ENCODE measurements at regions not wholly inside any gene's neighbourhood (a gene's known extent, or its start where the extent isn't known, plus 50 kb on each side); places are given as distances from the start of the nearest gene placed in this dataset.

DNA sequence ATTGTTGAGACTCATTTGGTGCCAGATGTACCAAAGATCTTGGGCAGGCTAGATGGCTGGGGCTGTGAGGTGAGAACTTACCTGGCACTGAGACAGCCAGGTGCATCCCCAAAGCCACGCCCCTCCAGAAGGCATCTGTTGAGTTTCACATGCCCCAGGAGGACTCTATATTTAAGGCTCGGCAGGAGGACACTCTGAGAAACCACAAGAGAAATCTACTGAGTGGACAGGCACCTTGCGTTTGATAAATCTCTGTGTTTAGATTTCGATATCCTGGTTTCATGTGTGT lies 197.9 kb upstream of the ZNF536 start:
- H3K36me3 Mint-ChIP-seq (ENCODE audit: unreplicated experiment) = no peaks in the 10 kb centered on the region
- peaks cover 1% of the 10 kb centered on the region for H3K9me3 Mint-ChIP-seq (ENCODE audit: unreplicated experiment)
- TF ChIP-seq, protein P1, sequence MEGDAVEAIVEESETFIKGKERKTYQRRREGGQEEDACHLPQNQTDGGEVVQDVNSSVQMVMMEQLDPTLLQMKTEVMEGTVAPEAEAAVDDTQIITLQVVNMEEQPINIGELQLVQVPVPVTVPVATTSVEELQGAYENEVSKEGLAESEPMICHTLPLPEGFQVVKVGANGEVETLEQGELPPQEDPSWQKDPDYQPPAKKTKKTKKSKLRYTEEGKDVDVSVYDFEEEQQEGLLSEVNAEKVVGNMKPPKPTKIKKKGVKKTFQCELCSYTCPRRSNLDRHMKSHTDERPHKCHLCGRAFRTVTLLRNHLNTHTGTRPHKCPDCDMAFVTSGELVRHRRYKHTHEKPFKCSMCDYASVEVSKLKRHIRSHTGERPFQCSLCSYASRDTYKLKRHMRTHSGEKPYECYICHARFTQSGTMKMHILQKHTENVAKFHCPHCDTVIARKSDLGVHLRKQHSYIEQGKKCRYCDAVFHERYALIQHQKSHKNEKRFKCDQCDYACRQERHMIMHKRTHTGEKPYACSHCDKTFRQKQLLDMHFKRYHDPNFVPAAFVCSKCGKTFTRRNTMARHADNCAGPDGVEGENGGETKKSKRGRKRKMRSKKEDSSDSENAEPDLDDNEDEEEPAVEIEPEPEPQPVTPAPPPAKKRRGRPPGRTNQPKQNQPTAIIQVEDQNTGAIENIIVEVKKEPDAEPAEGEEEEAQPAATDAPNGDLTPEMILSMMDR (IDR thresholded peaks at IDR 0.05; ENCODE audit: partially characterized antibody, unreplicated experiment) = no peak
- no peak for DNase-seq
- no peak overlapping the region for H3K27ac Mint-ChIP-seq (ENCODE audit: unreplicated experiment)
- H3K4me3 Mint-ChIP-seq (ENCODE audit: unreplicated experiment) = no peak overlapping the region
- H3K4me1 Mint-ChIP-seq (ENCODE audit: low read depth, unreplicated experiment) = no peaks in the 10 kb centered on the region
- H3K27me3 Mint-ChIP-seq (ENCODE audit: unreplicated experiment) = peaks cover 3% of the 10 kb centered on the region

DNA sequence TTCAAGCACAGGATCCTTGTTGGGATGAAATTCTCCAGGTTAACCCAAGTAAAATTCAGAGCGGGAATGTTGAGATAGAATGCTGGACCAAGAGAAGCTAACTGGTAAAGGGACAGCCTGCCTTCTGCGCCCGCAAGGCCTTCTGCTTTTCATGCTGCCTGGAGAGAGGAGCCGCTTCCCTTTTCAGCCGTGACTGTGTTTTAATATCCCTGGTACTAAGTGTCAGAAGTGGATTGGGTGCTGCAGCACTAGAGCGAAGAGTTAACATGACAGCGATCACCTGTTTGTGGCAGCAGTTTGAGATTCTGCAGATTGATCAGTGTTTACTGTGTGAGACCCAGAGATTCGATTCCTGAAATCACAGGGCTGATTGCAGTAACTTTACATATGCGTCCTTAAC lies 197.4 kb upstream of the ZNF536 start:
- H3K36me3 Mint-ChIP-seq (ENCODE audit: unreplicated experiment) = peaks cover 4% of the 10 kb centered on the region
- H3K4me1 Mint-ChIP-seq (ENCODE audit: low read depth, unreplicated experiment) = no peaks in the 10 kb centered on the region
- H3K27ac Mint-ChIP-seq (ENCODE audit: unreplicated experiment) = no peak overlapping the region
- no peak for DNase-seq
- TF ChIP-seq, protein P1 (IDR thresholded peaks at IDR 0.05; ENCODE audit: partially characterized antibody, unreplicated experiment) = no peak
- no peak overlapping the region for H3K4me3 Mint-ChIP-seq (ENCODE audit: unreplicated experiment)
- peaks cover 1% of the 10 kb centered on the region for H3K9me3 Mint-ChIP-seq (ENCODE audit: unreplicated experiment)
- peaks cover 3% of the 10 kb centered on the region for H3K27me3 Mint-ChIP-seq (ENCODE audit: unreplicated experiment)

DNA sequence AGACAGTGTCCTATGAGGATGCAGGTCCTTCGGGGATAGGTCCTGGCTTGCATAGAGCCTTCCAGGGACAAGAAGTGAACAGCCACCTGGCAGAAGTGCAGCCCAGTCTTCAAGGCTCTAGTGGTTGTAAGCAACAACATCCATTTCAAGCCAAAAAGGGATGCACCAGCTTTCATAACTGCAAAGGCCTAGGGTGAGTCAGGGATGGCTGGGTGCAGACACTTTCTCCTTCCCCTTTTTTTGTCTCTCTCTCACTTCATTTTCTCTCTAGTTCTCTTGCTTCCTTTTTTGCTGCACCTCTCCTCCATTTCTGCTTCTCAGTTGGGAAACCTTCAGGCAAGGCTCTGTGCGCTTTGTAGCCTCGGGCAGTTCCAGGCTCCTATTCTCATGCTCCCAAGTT lies 196.2 kb upstream of the ZNF536 start:
- Mint-ChIP-seq H3K27ac (ENCODE audit: unreplicated experiment) (no peak overlapping the region), H3K4me3 (ENCODE audit: unreplicated experiment) (no peak overlapping the region), H3K36me3 (ENCODE audit: unreplicated experiment) (peaks cover 4% of the 10 kb centered on the region), H3K4me1 (ENCODE audit: low read depth, unreplicated experiment) (no peaks in the 10 kb centered on the region), H3K27me3 (ENCODE audit: unreplicated experiment) (peaks cover 3% of the 10 kb centered on the region), H3K9me3 (ENCODE audit: unreplicated experiment) (peaks cover 1% of the 10 kb centered on the region)
- TF ChIP-seq, protein P1 (IDR thresholded peaks at IDR 0.05; ENCODE audit: partially characterized antibody, unreplicated experiment) = no peak
- DNase-seq = no peak

DNA sequence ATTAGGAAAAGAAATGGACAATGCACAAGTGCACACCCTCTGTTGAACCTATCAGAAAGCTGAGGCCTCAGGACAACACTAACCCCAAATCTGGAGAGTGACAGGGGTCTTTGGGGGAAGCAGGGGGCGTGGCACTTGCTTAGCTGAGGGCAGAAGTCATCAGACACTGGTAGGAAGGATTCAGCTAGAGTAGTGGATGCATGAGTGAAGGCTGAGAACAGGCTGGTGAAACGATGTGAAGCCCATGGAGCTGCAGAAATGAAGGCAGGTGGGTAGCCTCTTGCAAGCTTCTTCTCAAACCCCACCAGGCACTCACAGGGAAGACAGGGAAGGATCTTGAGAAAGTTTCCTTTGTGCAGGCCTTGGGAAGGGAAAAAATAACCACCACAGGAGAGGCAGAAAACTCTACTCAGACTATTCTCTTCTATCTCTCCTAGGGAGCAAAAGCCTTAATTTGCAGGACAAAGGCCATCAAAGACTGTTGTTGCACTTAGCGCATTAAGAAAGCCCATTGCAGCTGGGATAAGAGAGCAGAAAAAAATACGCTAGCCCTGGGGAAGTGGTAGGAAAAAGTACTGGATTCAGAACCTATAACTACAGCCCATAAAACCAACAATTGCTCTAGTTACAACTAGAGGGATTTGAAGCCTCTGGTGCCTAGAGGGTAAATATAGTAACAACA lies 193.3 kb upstream of the ZNF536 start:
- no peaks in the 10 kb centered on the region for H3K4me1 Mint-ChIP-seq (ENCODE audit: low read depth, unreplicated experiment)
- H3K27ac Mint-ChIP-seq (ENCODE audit: unreplicated experiment) = no peak overlapping the region
- H3K4me3 Mint-ChIP-seq (ENCODE audit: unreplicated experiment) = no peak overlapping the region
- TF ChIP-seq, protein P1 (IDR thresholded peaks at IDR 0.05; ENCODE audit: partially characterized antibody, unreplicated experiment) = no peak
- peaks cover 8% of the 10 kb centered on the region for H3K36me3 Mint-ChIP-seq (ENCODE audit: unreplicated experiment)
- no peaks in the 10 kb centered on the region for H3K27me3 Mint-ChIP-seq (ENCODE audit: unreplicated experiment)
- H3K9me3 Mint-ChIP-seq (ENCODE audit: unreplicated experiment) = peaks cover 3% of the 10 kb centered on the region
- no peak for DNase-seq

DNA sequence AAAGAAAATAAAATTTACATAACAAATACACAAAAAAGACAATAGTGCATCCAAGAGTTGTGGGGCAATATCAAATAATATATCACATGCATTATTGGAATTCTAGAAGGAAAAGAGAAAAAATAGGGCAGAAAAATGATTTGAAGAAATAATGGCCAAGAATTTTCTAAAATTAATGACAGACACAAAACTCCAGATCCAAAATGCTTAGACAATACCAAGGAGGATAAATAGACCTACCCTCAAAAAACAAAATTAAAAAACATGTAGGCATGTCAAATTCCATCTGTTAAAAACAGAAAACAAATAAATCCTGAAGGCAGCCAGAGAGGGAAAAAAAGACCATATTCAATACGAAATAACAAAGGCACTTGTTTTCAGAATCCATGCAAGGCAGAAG lies 191.5 kb upstream of the ZNF536 start:
- no peak for DNase-seq
- no peaks in the 10 kb centered on the region for H3K4me1 Mint-ChIP-seq (ENCODE audit: low read depth, unreplicated experiment)
- H3K9me3 Mint-ChIP-seq (ENCODE audit: unreplicated experiment) = peaks cover 3% of the 10 kb centered on the region
- no peak overlapping the region for H3K4me3 Mint-ChIP-seq (ENCODE audit: unreplicated experiment)
- H3K27me3 Mint-ChIP-seq (ENCODE audit: unreplicated experiment) = no peaks in the 10 kb centered on the region
- TF ChIP-seq, protein P1 (IDR thresholded peaks at IDR 0.05; ENCODE audit: partially characterized antibody, unreplicated experiment) = no peak
- H3K27ac Mint-ChIP-seq (ENCODE audit: unreplicated experiment) = no peak overlapping the region
- peaks cover 14% of the 10 kb centered on the region for H3K36me3 Mint-ChIP-seq (ENCODE audit: unreplicated experiment)
